OCI-LY1 (cell line): ENCODE measurements at regions not wholly inside any gene's neighbourhood (a gene's known extent, or its start where the extent isn't known, plus 50 kb on each side); places are given as distances from the start of the nearest gene placed in this dataset.

Experiments
- CTCF ChIP-seq: fragments of 200-600 bp; sonication (generic), shearing (Covaris generic); IDR thresholded peaks from 2 replicates; pipeline ENCODE4 v1.5.1; 2017; ENCODE audit warnings: mild to moderate bottlenecking, antibody characterized with exemption, low read length, moderate library complexity, mixed read lengths
- EZH2 ChIP-seq: fragments of 200-600 bp; sonication (generic), shearing (Covaris generic); IDR thresholded peaks from 2 replicates; pipeline ENCODE4 v1.8.0; 2017; ENCODE audit warnings: borderline replicate concordance, mixed run types, mild to moderate bottlenecking, antibody characterized with exemption, low read length, moderate library complexity, mixed read lengths

GRCh38 chr5:74428275-74428674 is 212.3 kb downstream of the ENC1 start:
- TF ChIP-seq CTCF (no peak), EZH2 (no peak)
